ENCODE measurements at regions not wholly inside any gene's neighbourhood (a gene's known extent, or its start where the extent isn't known, plus 50 kb on each side); places are given as distances from the start of the nearest gene placed in this dataset.
"Not testable (repeated sequence)": the region's sequence is repeated elsewhere in the genome, so short reads cannot be mapped to it uniquely, and the experiment has no call there.

DNA sequence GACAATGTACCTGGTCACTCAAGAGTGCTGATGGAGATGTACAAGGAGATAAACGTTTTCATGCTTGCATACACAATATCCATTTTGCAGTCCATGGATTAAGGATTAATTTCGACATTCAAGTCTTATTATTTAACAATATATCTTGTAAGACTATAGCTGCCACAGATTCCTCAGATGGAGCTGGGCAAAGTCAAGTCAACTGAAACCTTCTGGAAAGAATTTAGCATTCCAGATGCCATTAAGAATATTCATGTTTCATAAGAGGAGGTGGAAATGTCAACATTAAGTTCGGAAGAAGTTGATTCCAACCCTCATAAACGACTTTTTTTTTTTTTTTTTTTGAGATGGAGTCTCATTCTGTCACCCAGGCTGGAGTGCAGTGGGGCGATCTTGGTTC, 126.0 kb downstream of the SHANK2 start:
- WGBS, 10 experiments = 0 to 80% (median 44%) methylated on average over 1 to 5 of the region's 5 CpGs
- ATAC-seq (replicated peaks in 6 of 8); H3K27ac ChIP-seq; H3K4me3 ChIP-seq; in situ Hi-C loops (cut with MboI; ENCODE audit: low pct_unique_long_range_greater_than_20kb in 2 of 9, low sequenced_read_pairs in 9 of 9, unreplicated experiment in 9 of 9); H3K4me1 ChIP-seq (replicated peaks in 1 of 2): not testable (repeated sequence)

DNA sequence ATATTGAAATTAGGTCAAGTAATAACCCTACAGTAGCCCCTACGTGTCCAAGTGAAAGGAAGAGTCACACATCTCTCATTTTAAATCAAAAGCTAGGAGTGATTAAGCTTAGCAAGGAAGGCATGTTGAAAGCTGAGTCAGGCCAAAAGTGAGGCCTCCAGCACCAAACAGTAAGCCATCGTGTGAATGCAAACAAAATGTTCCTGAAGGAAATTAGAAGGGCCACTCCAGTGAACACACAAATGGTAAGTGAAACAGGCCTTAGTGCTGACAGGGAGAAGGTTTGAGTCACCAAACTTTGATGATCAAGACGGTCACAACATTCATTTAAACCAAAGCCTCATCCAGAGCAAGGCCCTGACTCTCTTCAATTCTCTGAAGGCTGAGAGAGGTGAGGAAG, 127.2 kb downstream of the SHANK2 start:
- 0 to 100% (median 38%) methylated on average over 1 to 3 of the region's 3 CpGs; no CpG with 5 or more reads in 2 of the 10 experiments for WGBS, 10 experiments
- no peak for ATAC-seq (replicated peaks in 6 of 8)
- in situ Hi-C loops (cut with MboI; ENCODE audit: low pct_unique_long_range_greater_than_20kb in 2 of 9, low sequenced_read_pairs in 9 of 9, unreplicated experiment in 9 of 9) = no loop called here

DNA sequence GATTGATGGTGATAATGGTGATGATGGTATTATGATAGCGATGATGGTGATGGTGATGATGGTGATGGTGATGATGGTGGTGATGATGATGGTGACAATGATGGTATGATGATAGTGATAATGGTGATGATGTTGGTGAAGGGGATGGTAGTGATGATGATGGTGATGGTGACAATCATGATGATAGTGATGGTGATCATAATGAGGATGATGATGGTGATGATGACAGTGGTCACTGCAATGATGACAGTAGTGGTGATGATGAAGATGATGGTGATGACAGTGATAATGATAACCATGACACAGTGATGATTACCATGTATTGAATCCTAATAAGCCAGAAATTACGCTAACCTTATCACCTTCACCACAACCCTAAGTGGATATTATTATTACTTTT, 128.2 kb downstream of the SHANK2 start:
- in situ Hi-C loops (cut with MboI; ENCODE audit: low pct_unique_long_range_greater_than_20kb in 2 of 9, low sequenced_read_pairs in 9 of 9, unreplicated experiment in 9 of 9) = no loop called here
- no peak for ATAC-seq (replicated peaks in 6 of 8)
- no peak overlapping the region for H3K27ac ChIP-seq
- no peaks in the 10 kb centered on the region for H3K4me1 ChIP-seq (replicated peaks in 1 of 2)
- 6 to 100% (median 80%) methylated on average over 1 to 2 of the region's 2 CpGs; no CpG with 5 or more reads in 6 of the 10 experiments for WGBS, 10 experiments
- H3K4me3 ChIP-seq = no peak overlapping the region

More for the DNA sequence above, 127.2 kb downstream of the SHANK2 start:
- no peak overlapping the region for H3K4me3 ChIP-seq
- H3K27ac ChIP-seq = no peak overlapping the region
- no peaks in the 10 kb centered on the region for H3K4me1 ChIP-seq (replicated peaks in 1 of 2)

DNA sequence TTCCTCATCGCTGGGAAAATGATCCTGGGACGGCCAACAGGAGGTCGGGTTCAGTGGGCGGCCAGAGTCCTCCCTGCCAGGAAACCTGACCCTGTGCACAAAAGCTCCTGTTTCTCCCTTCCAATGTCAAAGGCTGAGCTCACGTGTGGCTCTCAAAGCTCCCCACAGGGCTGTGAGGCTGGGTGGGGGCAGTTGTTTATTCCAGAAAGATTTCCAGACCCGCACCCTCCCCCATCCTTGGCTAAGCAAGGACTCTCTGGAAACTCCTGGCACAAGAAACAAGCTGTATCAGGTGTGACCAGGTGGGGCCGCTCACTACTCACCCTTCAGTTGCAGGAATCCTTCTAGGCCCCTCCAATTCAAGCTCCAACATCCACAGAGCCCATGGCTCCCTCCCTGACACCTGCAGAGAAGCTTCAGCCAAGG, 131.9 kb downstream of the SHANK2 start:
- in situ Hi-C loops (cut with MboI; ENCODE audit: low pct_unique_long_range_greater_than_20kb in 2 of 9, low sequenced_read_pairs in 9 of 9, unreplicated experiment in 9 of 9) = no loop called here
- ATAC-seq (replicated peaks in 6 of 8) = peak in 3 of 8 experiments; percentile 39 to 80 (median 59)
- H3K27ac ChIP-seq = no peak overlapping the region
- no peak overlapping the region for H3K4me3 ChIP-seq
- no peaks in the 10 kb centered on the region for H3K4me1 ChIP-seq (replicated peaks in 1 of 2)
- WGBS, 10 experiments = 0 to 50% (median 33%) methylated on average over 1 to 4 of the region's 7 CpGs; no CpG with 5 or more reads in 3 of the 10 experiments

DNA sequence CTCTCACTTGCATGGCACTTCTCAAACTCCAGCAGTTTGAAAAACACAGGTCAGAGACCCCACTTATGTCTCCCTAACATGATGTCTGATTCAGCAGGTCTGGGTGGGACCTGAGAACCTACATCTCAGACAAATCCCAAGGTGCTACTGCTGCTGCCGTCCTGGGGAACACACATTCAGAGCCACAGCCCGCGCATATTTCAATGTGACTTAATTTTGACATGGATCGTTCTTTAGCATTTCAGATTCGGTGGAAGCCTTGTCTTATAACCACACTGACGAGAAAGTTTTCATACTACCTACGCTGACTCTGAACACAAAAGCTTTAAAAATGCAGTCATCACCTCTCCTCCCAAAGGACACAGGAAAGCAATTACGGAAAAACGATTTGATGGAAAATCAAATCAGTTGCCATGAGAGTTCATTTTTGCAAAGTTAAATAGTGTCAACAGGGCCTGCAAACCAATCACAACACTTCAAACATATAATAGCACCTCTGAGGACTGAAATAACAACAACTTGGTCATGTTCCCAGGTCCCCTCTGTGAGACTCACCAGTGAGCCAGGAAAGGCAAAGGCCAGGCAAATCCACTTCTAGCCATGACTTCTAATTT, 132.6 kb downstream of the SHANK2 start:
- no peak for ATAC-seq (replicated peaks in 6 of 8)
- H3K27ac ChIP-seq = no peak overlapping the region
- WGBS, 10 experiments = 11 to 96% (median 87%) methylated on average over 2 to 5 of the region's 9 CpGs; no CpG with 5 or more reads in 3 of the 10 experiments
- in situ Hi-C loops (cut with MboI; ENCODE audit: low pct_unique_long_range_greater_than_20kb in 2 of 9, low sequenced_read_pairs in 9 of 9, unreplicated experiment in 9 of 9) = no loop called here
- no peak overlapping the region for H3K4me3 ChIP-seq
- no peaks in the 10 kb centered on the region for H3K4me1 ChIP-seq (replicated peaks in 1 of 2)

DNA sequence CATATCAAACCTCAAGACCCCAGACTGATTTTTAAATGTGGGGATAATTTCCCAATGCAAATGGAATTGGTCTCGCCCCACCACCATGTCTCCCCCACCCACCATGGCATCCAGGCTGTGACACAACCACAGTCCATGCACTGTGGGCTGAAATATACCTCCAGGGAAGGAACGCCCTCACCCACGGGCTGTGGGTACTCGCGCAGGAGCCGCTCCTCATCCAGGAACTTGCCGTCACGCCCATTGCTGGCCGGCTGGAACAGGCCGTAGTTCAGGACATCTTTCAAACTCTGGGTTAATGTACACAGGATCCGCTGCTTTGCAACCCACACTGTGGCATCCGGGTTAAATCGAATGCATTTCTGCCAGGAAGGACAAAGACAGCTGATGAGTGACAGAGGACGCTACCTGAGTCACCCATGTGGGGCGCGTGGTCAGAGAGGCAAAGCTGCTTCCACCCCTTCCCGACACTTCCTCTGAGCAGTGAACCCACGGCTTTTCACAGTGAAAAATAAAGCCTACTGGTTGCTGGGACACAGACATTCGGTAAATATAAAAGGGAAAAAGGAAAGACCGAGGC, 133.6 kb downstream of the SHANK2 start:
- Histone ChIP-seq H3K27ac (no peak overlapping the region), H3K4me3 (no peak overlapping the region), H3K4me1 (replicated peaks in 1 of 2) (no peaks in the 10 kb centered on the region)
- ATAC-seq (replicated peaks in 6 of 8) = no peak
- WGBS, 10 experiments = 71 to 94% (median 78%) methylated on average over 1 to 14 of the region's 20 CpGs; no CpG with 5 or more reads in 2 of the 10 experiments
- in situ Hi-C loops (cut with MboI; ENCODE audit: low pct_unique_long_range_greater_than_20kb in 2 of 9, low sequenced_read_pairs in 9 of 9, unreplicated experiment in 9 of 9) = no loop called here

DNA sequence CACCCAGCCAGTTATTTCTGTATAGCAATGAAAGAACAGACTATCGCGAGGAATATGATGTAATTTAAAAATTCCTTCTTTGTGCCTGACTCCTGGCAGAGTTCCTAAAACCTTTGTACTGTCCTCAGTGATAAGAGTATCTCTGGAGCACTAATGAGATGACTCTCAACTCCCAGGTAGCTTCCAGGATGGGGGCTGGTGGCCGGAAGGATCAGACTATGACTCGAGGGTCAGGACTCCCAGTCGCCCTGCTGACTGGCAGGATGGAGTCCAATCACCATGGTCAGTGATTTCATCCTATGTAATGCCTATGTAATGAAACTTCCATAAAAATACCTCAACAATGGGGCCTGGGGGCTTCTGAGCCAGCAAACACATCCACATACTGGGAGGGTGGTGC, 135.1 kb downstream of the SHANK2 start:
- Histone ChIP-seq H3K27ac (no peak overlapping the region), H3K4me3 (no peak overlapping the region), H3K4me1 (replicated peaks in 1 of 2) (no peaks in the 10 kb centered on the region)
- WGBS, 10 experiments = 24 to 90% (median 82%) methylated on average over 2 to 3 of the region's 5 CpGs; no CpG with 5 or more reads in 4 of the 10 experiments
- in situ Hi-C loops (cut with MboI; ENCODE audit: low pct_unique_long_range_greater_than_20kb in 2 of 9, low sequenced_read_pairs in 9 of 9, unreplicated experiment in 9 of 9) = no loop called here
- ATAC-seq (replicated peaks in 6 of 8) = peak in 1 of 8 experiments; percentile 50

DNA sequence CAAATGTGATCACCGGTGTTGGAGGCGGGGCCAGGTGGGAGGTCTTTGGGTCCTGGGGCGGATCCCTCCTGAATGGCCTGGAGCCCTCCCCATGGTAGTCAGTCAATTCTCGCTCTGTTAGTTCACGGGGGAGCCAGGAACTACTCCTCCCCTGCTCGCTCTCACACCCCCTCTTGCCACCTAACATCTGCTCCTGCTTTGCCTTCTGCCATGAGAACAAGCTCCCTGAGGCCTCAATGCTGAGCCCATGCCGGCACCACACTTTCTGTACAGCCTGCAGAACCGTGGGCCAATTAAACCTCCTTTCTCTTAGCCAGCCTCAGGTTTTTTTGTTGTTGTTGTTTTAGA, 135.7 kb downstream of the SHANK2 start:
- in situ Hi-C loops (cut with MboI; ENCODE audit: low pct_unique_long_range_greater_than_20kb in 2 of 9, low sequenced_read_pairs in 9 of 9, unreplicated experiment in 9 of 9) = no loop called here
- H3K27ac ChIP-seq = no peak overlapping the region
- no peaks in the 10 kb centered on the region for H3K4me1 ChIP-seq (replicated peaks in 1 of 2)
- no peak overlapping the region for H3K4me3 ChIP-seq
- WGBS, 10 experiments = 8 to 100% (median 72%) methylated on average over 1 to 2 of the region's 8 CpGs; no CpG with 5 or more reads in 6 of the 10 experiments
- no peak for ATAC-seq (replicated peaks in 6 of 8)

DNA sequence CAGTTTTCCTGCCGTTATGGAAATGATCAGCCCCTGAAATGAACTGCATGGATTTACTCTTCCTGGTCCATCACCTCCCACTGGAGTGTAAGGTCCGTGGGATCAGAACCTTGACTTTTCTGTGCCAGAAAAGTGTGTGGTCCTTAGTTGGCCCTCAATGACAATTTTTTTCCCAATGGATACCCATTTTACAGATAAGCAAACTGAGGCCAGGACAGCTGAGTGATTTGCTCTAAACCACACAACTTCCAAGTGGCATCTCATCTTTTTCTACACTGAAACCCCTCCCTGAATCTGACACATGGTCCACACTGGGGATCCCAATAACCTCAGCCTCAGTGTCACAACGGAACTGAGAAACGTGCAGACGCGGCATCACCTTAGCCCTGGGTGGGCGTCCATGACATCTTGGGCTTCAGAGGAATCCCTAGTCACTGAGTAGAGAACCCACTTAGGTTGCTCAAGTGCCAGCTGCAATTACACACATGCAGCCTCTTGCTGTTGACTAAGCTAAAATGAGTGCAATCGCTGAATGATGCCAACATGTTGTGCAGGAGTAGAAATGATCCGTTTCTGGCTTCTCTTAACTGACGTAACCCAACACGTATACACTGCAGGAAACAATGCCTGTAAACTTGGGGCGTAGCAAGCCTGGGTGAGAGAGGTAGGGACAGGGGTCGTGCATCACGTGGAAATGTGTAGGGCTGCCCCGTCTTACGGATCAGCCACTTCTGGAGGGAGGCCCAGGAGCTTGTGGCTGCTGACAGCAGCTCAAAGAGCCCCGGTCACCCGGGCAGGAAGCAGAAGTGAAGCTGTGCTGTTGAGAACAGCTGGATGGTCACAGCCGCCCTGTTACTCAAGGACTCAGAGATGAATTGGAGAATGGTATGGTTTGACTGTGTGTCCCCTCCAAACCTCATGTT, 136.3 kb downstream of the SHANK2 start:
- no peak overlapping the region for H3K27ac ChIP-seq
- H3K4me3 ChIP-seq = no peak overlapping the region
- no peaks in the 10 kb centered on the region for H3K4me1 ChIP-seq (replicated peaks in 1 of 2)
- in situ Hi-C loops (cut with MboI; ENCODE audit: low pct_unique_long_range_greater_than_20kb in 2 of 9, low sequenced_read_pairs in 9 of 9, unreplicated experiment in 9 of 9) = no loop called here
- ATAC-seq (replicated peaks in 6 of 8) = no peak
- 4 to 96% (median 82%) methylated on average over 2 to 14 of the region's 19 CpGs; no CpG with 5 or more reads in 1 of the 10 experiments for WGBS, 10 experiments

DNA sequence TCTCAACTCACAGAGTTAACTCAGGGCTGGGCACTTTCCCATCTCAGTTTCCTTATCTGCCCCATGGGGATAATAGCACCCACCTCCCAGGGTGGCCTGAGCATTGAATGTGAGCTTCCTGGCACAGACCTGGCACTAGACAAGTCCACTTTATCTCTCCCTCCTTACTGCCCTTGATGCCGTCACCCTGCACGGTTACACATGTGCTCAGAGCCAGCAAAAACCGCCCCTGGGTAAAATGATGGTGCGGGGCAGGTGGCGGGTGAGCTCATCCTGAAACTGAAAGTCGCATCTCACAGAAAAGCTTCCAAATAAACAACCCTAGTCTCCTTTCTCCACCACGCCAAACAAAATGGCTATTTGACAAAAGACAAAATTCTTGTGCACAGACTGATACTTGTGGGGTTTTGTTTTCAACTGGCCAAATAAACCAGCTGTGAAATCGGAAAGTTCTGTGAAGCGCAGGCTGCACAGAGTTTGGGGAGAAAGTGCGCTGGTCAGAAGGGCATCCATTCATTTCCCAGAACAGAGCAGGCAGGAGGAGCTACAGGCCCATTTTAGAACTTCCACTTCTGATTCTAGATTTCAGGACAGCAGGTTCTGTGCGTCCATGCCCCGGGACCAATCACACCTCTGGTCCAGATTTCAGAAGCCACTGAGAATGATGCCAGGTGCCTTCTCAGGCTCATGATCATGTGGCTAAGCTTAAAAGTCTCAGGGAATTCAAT, 138.1 kb downstream of the SHANK2 start:
- ATAC-seq (replicated peaks in 6 of 8) = peak in 1 of 8 experiments; percentile 59
- H3K4me1 ChIP-seq (replicated peaks in 1 of 2) = no peaks in the 10 kb centered on the region
- in situ Hi-C loops (cut with MboI; ENCODE audit: low pct_unique_long_range_greater_than_20kb in 2 of 9, low sequenced_read_pairs in 9 of 9, unreplicated experiment in 9 of 9) = no loop called here
- H3K27ac ChIP-seq = no peak overlapping the region
- 19 to 97% (median 72%) methylated on average over 3 to 9 of the region's 12 CpGs; no CpG with 5 or more reads in 2 of the 10 experiments for WGBS, 10 experiments
- H3K4me3 ChIP-seq = no peak overlapping the region

DNA sequence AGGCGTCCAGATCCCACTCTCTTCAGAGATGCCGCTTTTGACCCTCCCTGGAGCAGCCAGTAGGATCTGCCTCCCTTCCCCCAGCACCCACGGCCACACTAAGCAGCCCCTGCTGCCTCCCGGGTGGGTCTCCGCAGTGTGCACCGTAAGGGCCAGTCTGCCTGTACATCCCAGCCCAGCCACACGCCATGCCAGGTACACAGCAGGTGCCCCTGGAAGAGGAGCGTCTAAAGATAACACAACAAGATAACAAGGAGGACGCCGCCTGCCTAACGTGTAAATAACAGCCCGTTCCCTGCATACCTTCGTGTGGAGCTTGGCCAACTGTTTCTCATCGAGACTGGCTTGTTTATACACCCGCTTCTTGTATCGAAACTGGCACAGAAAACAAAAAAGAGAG, 139.4 kb downstream of the SHANK2 start:
- in situ Hi-C loops (cut with MboI; ENCODE audit: low pct_unique_long_range_greater_than_20kb in 2 of 9, low sequenced_read_pairs in 9 of 9, unreplicated experiment in 9 of 9) = no loop called here
- WGBS, 10 experiments = 30 to 100% (median 76%) methylated on average over 1 to 16 of the region's 16 CpGs; no CpG with 5 or more reads in 2 of the 10 experiments
- Histone ChIP-seq H3K4me1 (replicated peaks in 1 of 2) (no peaks in the 10 kb centered on the region), H3K27ac (no peak overlapping the region), H3K4me3 (no peak overlapping the region)
- no peak for ATAC-seq (replicated peaks in 6 of 8)

DNA sequence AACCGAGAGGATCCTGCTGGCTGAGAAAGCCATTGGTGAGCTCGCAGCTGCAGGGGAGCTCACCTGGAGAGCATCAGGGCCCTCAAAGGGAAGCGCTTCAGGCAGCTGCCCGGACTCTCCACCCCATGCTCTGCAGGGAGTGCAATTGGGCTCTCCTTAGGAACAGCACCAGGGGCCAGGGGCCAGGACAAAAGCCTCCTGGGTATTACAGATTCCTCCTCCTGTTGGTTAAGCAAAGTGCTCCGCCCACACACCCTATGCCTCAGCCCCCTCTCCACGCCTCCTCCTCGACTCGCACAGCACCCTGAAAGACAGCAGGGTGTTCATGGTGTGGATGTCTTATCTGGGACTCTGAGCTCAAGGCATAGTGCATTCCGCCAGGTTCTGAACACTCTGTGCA, 139.9 kb downstream of the SHANK2 start:
- in situ Hi-C loops (cut with MboI; ENCODE audit: low pct_unique_long_range_greater_than_20kb in 2 of 9, low sequenced_read_pairs in 9 of 9, unreplicated experiment in 9 of 9) = no loop called here
- Histone ChIP-seq H3K27ac (no peak overlapping the region), H3K4me1 (replicated peaks in 1 of 2) (no peaks in the 10 kb centered on the region), H3K4me3 (no peak overlapping the region)
- WGBS, 10 experiments = 13 to 80% (median 50%) methylated on average over 1 to 4 of the region's 9 CpGs; no CpG with 5 or more reads in 5 of the 10 experiments
- ATAC-seq (replicated peaks in 6 of 8) = no peak
